ENCODE measurements at regions not wholly inside any gene's neighbourhood (a gene's known extent, or its start where the extent isn't known, plus 50 kb on each side); places are given as distances from the start of the nearest gene placed in this dataset.

- no peak for DNase-seq
- Histone ChIP-seq H3K27ac (no peak overlapping the region), H3K36me3 (no peaks in the 10 kb centered on the region), H3K4me3 (no peak overlapping the region), H3K27me3 (no peaks in the 10 kb centered on the region), H3K9me3 (peaks cover 3 to 10% (median 10%) of the 10 kb centered on the region in 3 donors), H3K4me1 (no peaks in the 10 kb centered on the region)
- TF ChIP-seq CTCF (IDR thresholded peaks at IDR 0.05): no peak
- intact Hi-C loops (cut with DNase I; ENCODE audit: low total_unique reads): no loop called here
Measured at GRCh38 chr12:30314506-30315100, 381.1 kb downstream of the IPO8 start.

- Histone ChIP-seq H3K4me3 (no peak overlapping the region), H3K27ac (no peak overlapping the region), H3K9me3 (peaks cover 3 to 10% (median 10%) of the 10 kb centered on the region in 3 donors), H3K36me3 (no peaks in the 10 kb centered on the region), H3K27me3 (no peaks in the 10 kb centered on the region), H3K4me1 (no peaks in the 10 kb centered on the region)
- no peak for TF ChIP-seq CTCF (IDR thresholded peaks at IDR 0.05)
- DNase-seq: no peak
- intact Hi-C loops (cut with DNase I; ENCODE audit: low total_unique reads): no loop called here
Measured at GRCh38 chr12:30308010-30308717, 387.5 kb downstream of the IPO8 start.

GRCh38 chr12:30304528-30304927 lies 391.1 kb downstream of the IPO8 start:
- no peaks in the 10 kb centered on the region for H3K36me3 ChIP-seq
- H3K9me3 ChIP-seq: no peaks in the 10 kb centered on the region
- no peak for TF ChIP-seq CTCF (IDR thresholded peaks at IDR 0.05)
- H3K4me1 ChIP-seq: no peaks in the 10 kb centered on the region
- intact Hi-C loops (cut with DNase I; ENCODE audit: low total_unique reads): no loop called here
- H3K4me3 ChIP-seq: no peak overlapping the region
- no peak for DNase-seq
- H3K27ac ChIP-seq: no peak overlapping the region
- H3K27me3 ChIP-seq: no peaks in the 10 kb centered on the region

GRCh38 chr12:30301291-30301690 lies 394.4 kb downstream of the IPO8 start:
- Histone ChIP-seq H3K27ac (no peak overlapping the region), H3K4me1 (no peaks in the 10 kb centered on the region), H3K27me3 (no peaks in the 10 kb centered on the region), H3K4me3 (no peak overlapping the region), H3K36me3 (no peaks in the 10 kb centered on the region), H3K9me3 (no peaks in the 10 kb centered on the region)
- no peak for DNase-seq
- TF ChIP-seq CTCF (IDR thresholded peaks at IDR 0.05): no peak
- intact Hi-C loops (cut with DNase I; ENCODE audit: low total_unique reads): no loop called here

GRCh38 chr12:30296486-30296885 lies 399.2 kb downstream of the IPO8 start:
- Histone ChIP-seq H3K27me3 (no peaks in the 10 kb centered on the region), H3K9me3 (no peaks in the 10 kb centered on the region), H3K36me3 (no peaks in the 10 kb centered on the region), H3K4me3 (no peak overlapping the region), H3K4me1 (no peaks in the 10 kb centered on the region), H3K27ac (no peak overlapping the region)
- intact Hi-C loops (cut with DNase I; ENCODE audit: low total_unique reads): no loop called here
- no peak for TF ChIP-seq CTCF (IDR thresholded peaks at IDR 0.05)
- DNase-seq: no peak
